HEK293T (cell line): ENCODE measurements at regions not wholly inside any gene's neighbourhood (a gene's known extent, or its start where the extent isn't known, plus 50 kb on each side); places are given as distances from the start of the nearest gene placed in this dataset.

Experiments
- BHLHE40 ChIP-seq: fragments of 450-650 bp; IDR thresholded peaks from 2 replicates; pipeline ENCODE4 v1.6.1; 2016; ENCODE audit warnings: mild to moderate bottlenecking, moderate library complexity, borderline replicate concordance
- CTBP1 ChIP-seq: fragments of 450-650 bp; IDR thresholded peaks from 2 replicates; pipeline ENCODE4 v1.6.1; 2016; ENCODE audit warnings: borderline replicate concordance
- ELF4 ChIP-seq: fragments of 450-650 bp; IDR thresholded peaks from 2 replicates; pipeline ENCODE4 v1.6.1; 2017; ENCODE audit warnings: antibody characterized with exemption
- FOXA1 ChIP-seq: fragments of 450-650 bp; IDR thresholded peaks from 2 replicates; pipeline ENCODE4 v1.6.1; 2016; ENCODE audit warnings: mild to moderate bottlenecking
- FOXK2 ChIP-seq: fragments of 450-650 bp; IDR thresholded peaks from 2 replicates; pipeline ENCODE4 v1.6.1; 2016; ENCODE audit warnings: mild to moderate bottlenecking
- FOXM1 ChIP-seq: fragments of 450-650 bp; IDR thresholded peaks from 2 replicates; pipeline ENCODE4 v1.6.1; 2017; ENCODE audit warnings: mild to moderate bottlenecking, borderline replicate concordance
- HDGF ChIP-seq: fragments of 450-650 bp; IDR thresholded peaks from 2 replicates; pipeline ENCODE4 v1.6.1; 2017; ENCODE audit warnings: antibody characterized with exemption, borderline replicate concordance
- L3MBTL2 ChIP-seq: fragments of 450-650 bp; conservative IDR thresholded peaks from 2 replicates; pipeline ENCODE4 v1.6.1; 2016; ENCODE audit warnings: mild to moderate bottlenecking
- NFRKB ChIP-seq: fragments of 450-650 bp; IDR thresholded peaks from 2 replicates; pipeline ENCODE4 v1.6.1; 2016; ENCODE audit warnings: mild to moderate bottlenecking, moderate library complexity
- ZNF384 ChIP-seq: fragments of 450-650 bp; IDR thresholded peaks from 2 replicates; pipeline ENCODE4 v1.6.1; 2016
- TF ChIP-seq, protein P1 (sequence below): fragments of 450-650 bp; IDR thresholded peaks from 2 replicates; pipeline ENCODE4 v1.6.1; 2016

DNA sequence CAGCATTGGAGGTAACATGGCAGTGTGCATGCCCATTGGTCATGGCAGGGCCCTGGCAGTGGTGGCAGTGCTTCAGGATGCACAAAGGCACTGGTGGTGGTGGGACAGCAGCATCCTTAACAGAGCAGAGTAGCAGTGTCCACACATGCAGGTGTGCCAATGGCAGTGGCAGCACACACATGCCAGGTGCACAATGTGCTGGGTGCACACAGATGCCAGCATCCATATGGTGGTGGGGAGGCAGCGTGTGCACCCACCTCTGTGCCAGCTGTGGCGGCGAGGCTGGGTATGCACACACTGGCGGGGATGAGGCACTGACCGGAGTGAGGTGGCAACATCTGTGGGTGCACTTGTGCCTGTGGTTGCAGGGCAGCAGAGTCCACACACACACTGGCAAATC lies 150.6 kb downstream of the SI start:
- TF ChIP-seq NFRKB (no peak), L3MBTL2 (no peak), HDGF (no peak), ELF4 (no peak), FOXK2 (no peak), ZNF384 (no peak), FOXA1 (no peak), FOXM1 (no peak), CTBP1 (no peak), BHLHE40 (no peak)
- TF ChIP-seq, protein P1, sequence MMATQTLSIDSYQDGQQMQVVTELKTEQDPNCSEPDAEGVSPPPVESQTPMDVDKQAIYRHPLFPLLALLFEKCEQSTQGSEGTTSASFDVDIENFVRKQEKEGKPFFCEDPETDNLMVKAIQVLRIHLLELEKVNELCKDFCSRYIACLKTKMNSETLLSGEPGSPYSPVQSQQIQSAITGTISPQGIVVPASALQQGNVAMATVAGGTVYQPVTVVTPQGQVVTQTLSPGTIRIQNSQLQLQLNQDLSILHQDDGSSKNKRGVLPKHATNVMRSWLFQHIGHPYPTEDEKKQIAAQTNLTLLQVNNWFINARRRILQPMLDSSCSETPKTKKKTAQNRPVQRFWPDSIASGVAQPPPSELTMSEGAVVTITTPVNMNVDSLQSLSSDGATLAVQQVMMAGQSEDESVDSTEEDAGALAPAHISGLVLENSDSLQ, result no peak
